ENCODE measurements at regions not wholly inside any gene's neighbourhood (a gene's known extent, or its start where the extent isn't known, plus 50 kb on each side); places are given as distances from the start of the nearest gene placed in this dataset.

- TF ChIP-seq, protein P1, sequence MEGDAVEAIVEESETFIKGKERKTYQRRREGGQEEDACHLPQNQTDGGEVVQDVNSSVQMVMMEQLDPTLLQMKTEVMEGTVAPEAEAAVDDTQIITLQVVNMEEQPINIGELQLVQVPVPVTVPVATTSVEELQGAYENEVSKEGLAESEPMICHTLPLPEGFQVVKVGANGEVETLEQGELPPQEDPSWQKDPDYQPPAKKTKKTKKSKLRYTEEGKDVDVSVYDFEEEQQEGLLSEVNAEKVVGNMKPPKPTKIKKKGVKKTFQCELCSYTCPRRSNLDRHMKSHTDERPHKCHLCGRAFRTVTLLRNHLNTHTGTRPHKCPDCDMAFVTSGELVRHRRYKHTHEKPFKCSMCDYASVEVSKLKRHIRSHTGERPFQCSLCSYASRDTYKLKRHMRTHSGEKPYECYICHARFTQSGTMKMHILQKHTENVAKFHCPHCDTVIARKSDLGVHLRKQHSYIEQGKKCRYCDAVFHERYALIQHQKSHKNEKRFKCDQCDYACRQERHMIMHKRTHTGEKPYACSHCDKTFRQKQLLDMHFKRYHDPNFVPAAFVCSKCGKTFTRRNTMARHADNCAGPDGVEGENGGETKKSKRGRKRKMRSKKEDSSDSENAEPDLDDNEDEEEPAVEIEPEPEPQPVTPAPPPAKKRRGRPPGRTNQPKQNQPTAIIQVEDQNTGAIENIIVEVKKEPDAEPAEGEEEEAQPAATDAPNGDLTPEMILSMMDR (conservative IDR thresholded peaks at IDR 0.05) = peak; percentile 76
- TF ChIP-seq ZFX (IDR thresholded peaks at IDR 0.05) = no peak
Observed at GRCh38 chr3:34106879-34107278, 308.4 kb downstream of the PDCD6IP start.
